A673 (cell line): ENCODE measurements at regions not wholly inside any gene's neighbourhood (a gene's known extent, or its start where the extent isn't known, plus 50 kb on each side); places are given as distances from the start of the nearest gene placed in this dataset.

Experiments
- CTCF ChIP-seq: fragments of 300-800, 200-600 bp; sonication (generic); conservative IDR thresholded peaks from 2 replicates; pipeline ENCODE4 v1.5.1; 2017; ENCODE audit warnings: low read depth, mild to moderate bottlenecking, antibody characterized with exemption, low read length, moderate library complexity, mixed read lengths
- EZH2 ChIP-seq: fragments of 200-600 bp; sonication (generic); IDR thresholded peaks from 2 replicates; pipeline ENCODE4 v1.6.1; 2017; ENCODE audit warnings: borderline replicate concordance, low read depth, mild to moderate bottlenecking, mixed read lengths, antibody characterized with exemption, low read length; ENCODE audit not compliant: poor library complexity, severe bottlenecking

GRCh38 chr3:127427666-127428065 lies 139.8 kb upstream of the PRR20G start:
- no peak for TF ChIP-seq CTCF
- TF ChIP-seq EZH2 = no peak
